Gastroesophageal sphincter (tissue), 4 donors: ENCODE measurements at regions not wholly inside any gene's neighbourhood (a gene's known extent, or its start where the extent isn't known, plus 50 kb on each side); places are given as distances from the start of the nearest gene placed in this dataset.

ENCODE experiments used
- ATAC-seq: fragments of 150-250 bp; one replicate; pipeline ENCODE4 v1.9.1; 2016; ENCODE audit warnings: mild to moderate bottlenecking, moderate library complexity
- H3K27ac ChIP-seq, 4 donors: fragments of 200-600 bp; sonication (generic) in 3 of 4; 1 replicate in 3 of 4; 2 replicates in 1 of 4; pipeline ENCODE4 v1.5.1; 2016 to 2019
- H3K27me3 ChIP-seq: fragments of 200-600 bp; sonication (generic); one replicate; pipeline ENCODE4 v1.5.1; 2019
- H3K36me3 ChIP-seq, 2 donors: fragments of 200-600 bp; sonication (generic); one replicate each; pipeline ENCODE4 v1.5.1; 2019; ENCODE audit warnings: control low read depth in 1 of 2
- H3K4me1 ChIP-seq, 3 donors: fragments of 200-600 bp; sonication (generic); 1 replicate in 2 of 3; 2 replicates in 1 of 3; pipeline ENCODE4 v1.5.1; 2016 to 2019; ENCODE audit warnings: control low read depth in 2 of 3
- H3K4me3 ChIP-seq, 2 donors: fragments of 200-600 bp; sonication (generic); one replicate each; pipeline ENCODE4 v1.5.1; 2019; ENCODE audit warnings: mild to moderate bottlenecking in 1 of 2, moderate library complexity in 1 of 2
- H3K9me3 ChIP-seq, 3 donors: fragments of 200-600 bp; sonication (generic); one replicate each; pipeline ENCODE4 v1.5.1; 2017 to 2019; ENCODE audit warnings: control low read depth in 2 of 3
- EP300 ChIP-seq: sonication (generic); formaldehyde crosslinking; IDR thresholded peaks from one replicate; pipeline ENCODE4 v1.6.1; 2017; ENCODE audit warnings: antibody characterized with exemption, mild to moderate bottlenecking
- POLR2A ChIP-seq, 2 donors: fragments of 450-650 bp; IDR thresholded peaks; one replicate each; pipeline ENCODE4 v1.6.1; 2017; ENCODE audit warnings: antibody characterized with exemption in 2 of 2, mild to moderate bottlenecking in 2 of 2, moderate library complexity in 1 of 2
- POLR2AphosphoS5 ChIP-seq: sonication (generic); formaldehyde crosslinking; IDR thresholded peaks from one replicate; pipeline ENCODE4 v1.6.1; 2017; ENCODE audit warnings: antibody characterized with exemption
- WGBS, 2 donors: methylation state at CpG; one replicate each; pipeline ENCODE4 v1.1.5; 2018; ENCODE audit warnings: low coverage in 1 of 2; 5-methylcytosine and 5-hydroxymethylcytosine counted together
- TF ChIP-seq, protein P1 (sequence below), 4 experiments: fragments of 200-600 bp in 2 of 4; fragments of 450-650 bp in 2 of 4; sonication (generic) in 1 of 4; IDR thresholded peaks; one replicate each; pipeline ENCODE4 v1.5.1; 2017 to 2019; ENCODE audit warnings: antibody characterized with exemption in 4 of 4, mild to moderate bottlenecking in 2 of 4, moderate library complexity in 2 of 4

GRCh38 chr18:45213040-45213333 is 402.3 kb upstream of the SLC14A2 start:
- Histone ChIP-seq H3K36me3 (no peaks in the 10 kb centered on the region), H3K4me1 (no peaks in the 10 kb centered on the region), H3K9me3 (no peaks in the 10 kb centered on the region), H3K27me3 (no peaks in the 10 kb centered on the region), H3K27ac (no peak overlapping the region), H3K4me3 (no peak overlapping the region)
- no peak for ATAC-seq
- TF ChIP-seq, protein P1, sequence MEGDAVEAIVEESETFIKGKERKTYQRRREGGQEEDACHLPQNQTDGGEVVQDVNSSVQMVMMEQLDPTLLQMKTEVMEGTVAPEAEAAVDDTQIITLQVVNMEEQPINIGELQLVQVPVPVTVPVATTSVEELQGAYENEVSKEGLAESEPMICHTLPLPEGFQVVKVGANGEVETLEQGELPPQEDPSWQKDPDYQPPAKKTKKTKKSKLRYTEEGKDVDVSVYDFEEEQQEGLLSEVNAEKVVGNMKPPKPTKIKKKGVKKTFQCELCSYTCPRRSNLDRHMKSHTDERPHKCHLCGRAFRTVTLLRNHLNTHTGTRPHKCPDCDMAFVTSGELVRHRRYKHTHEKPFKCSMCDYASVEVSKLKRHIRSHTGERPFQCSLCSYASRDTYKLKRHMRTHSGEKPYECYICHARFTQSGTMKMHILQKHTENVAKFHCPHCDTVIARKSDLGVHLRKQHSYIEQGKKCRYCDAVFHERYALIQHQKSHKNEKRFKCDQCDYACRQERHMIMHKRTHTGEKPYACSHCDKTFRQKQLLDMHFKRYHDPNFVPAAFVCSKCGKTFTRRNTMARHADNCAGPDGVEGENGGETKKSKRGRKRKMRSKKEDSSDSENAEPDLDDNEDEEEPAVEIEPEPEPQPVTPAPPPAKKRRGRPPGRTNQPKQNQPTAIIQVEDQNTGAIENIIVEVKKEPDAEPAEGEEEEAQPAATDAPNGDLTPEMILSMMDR (IDR thresholded peaks at IDR 0.05): no peak
- no peak for TF ChIP-seq EP300
- 95 to 100% methylated on average over 1 of the region's 1 CpG for WGBS, 2 donors

GRCh38 chr18:45218436-45218835 is 396.8 kb upstream of the SLC14A2 start:
- TF ChIP-seq, protein P1 (IDR thresholded peaks at IDR 0.05): no peak
- no peak for TF ChIP-seq POLR2A (IDR thresholded peaks at IDR 0.05)
- TF ChIP-seq POLR2AphosphoS5: no peak
- no peak for TF ChIP-seq EP300
- no peak for ATAC-seq
- no peaks in the 10 kb centered on the region for H3K36me3 ChIP-seq
- H3K4me1 ChIP-seq: no peaks in the 10 kb centered on the region
- H3K4me3 ChIP-seq: no peak overlapping the region
- H3K27me3 ChIP-seq: no peaks in the 10 kb centered on the region
- H3K9me3 ChIP-seq: no peaks in the 10 kb centered on the region
- 77 to 85% methylated on average over 5 to 6 of the region's 6 CpGs for WGBS, 2 donors
- no peak overlapping the region for H3K27ac ChIP-seq

- TF ChIP-seq POLR2AphosphoS5: no peak
- no peak for TF ChIP-seq EP300
- no peak for TF ChIP-seq POLR2A (IDR thresholded peaks at IDR 0.05)
- WGBS, 2 donors: 75% methylated on average over 5 of the region's 5 CpGs; no CpG with 5 or more reads in 1 of the 2 donors
- Histone ChIP-seq H3K4me1 (no peaks in the 10 kb centered on the region), H3K4me3 (no peak overlapping the region), H3K36me3 (no peaks in the 10 kb centered on the region), H3K27ac (no peak overlapping the region), H3K9me3 (no peaks in the 10 kb centered on the region), H3K27me3 (no peaks in the 10 kb centered on the region)
- ATAC-seq: no peak
These were observed 393.9 kb upstream of the SLC14A2 start for GRCh38 chr18:45221363-45221762.

- Histone ChIP-seq H3K4me3 (no peak overlapping the region), H3K9me3 (peaks cover 0 to 6% (median 0%) of the 10 kb centered on the region in 3 donors), H3K27me3 (no peaks in the 10 kb centered on the region), H3K36me3 (no peaks in the 10 kb centered on the region), H3K27ac (no peak overlapping the region), H3K4me1 (no peaks in the 10 kb centered on the region)
- TF ChIP-seq POLR2AphosphoS5: no peak
- 33 to 47% methylated on average over 2 to 3 of the region's 3 CpGs for WGBS, 2 donors
- ATAC-seq: no peak
These were observed 393.1 kb upstream of the SLC14A2 start for GRCh38 chr18:45222180-45222579.

GRCh38 chr18:45227001-45227742 is 388.1 kb upstream of the SLC14A2 start:
- TF ChIP-seq EP300 (no peak), POLR2AphosphoS5 (no peak), POLR2A (IDR thresholded peaks at IDR 0.05) (no peak)
- TF ChIP-seq, protein P1 (IDR thresholded peaks at IDR 0.05): no peak
- 100% methylated on average over 1 of the region's 1 CpG; no CpG with 5 or more reads in 1 of the 2 donors for WGBS, 2 donors

DNA sequence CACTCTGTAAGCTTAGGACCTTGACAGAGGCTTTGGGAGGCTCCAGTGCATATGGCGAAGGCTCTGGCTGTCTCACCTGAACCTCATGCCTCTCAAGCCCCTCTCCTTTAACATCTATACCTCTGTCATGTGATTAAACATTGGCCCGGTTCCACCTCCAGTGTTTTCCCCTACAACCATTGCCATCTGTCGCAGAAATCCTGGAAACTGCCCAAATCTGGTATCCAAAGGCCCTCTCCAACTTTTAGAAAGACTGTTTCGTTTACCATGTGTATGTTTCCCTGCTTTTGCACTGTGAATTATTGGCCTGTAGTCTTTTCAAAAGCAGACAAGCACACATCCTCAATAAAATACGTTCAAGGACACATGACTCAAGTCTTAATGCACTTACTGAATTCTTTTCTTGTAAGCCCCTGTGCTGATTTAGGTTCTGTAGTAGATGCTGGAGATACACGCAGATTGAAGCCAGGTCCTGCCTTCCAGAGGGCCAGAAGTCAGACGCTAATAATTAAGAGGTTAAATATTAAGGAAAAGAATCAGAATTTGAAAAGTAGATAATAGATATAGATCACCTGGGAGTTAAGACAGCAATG is 386.4 kb upstream of the SLC14A2 start:
- WGBS, 2 donors: 81 to 93% methylated on average over 6 to 7 of the region's 7 CpGs
- Histone ChIP-seq H3K4me3 (no peak overlapping the region), H3K4me1 (no peaks in the 10 kb centered on the region), H3K27ac (no peak overlapping the region), H3K9me3 (peaks cover 0 to 8% (median 0%) of the 10 kb centered on the region in 3 donors), H3K27me3 (no peaks in the 10 kb centered on the region), H3K36me3 (no peaks in the 10 kb centered on the region)
- TF ChIP-seq EP300 (no peak), POLR2A (IDR thresholded peaks at IDR 0.05) (no peak), POLR2AphosphoS5 (no peak)
- TF ChIP-seq, protein P1 (IDR thresholded peaks at IDR 0.05): no peak
- ATAC-seq: no peak

More at GRCh38 chr18:45227001-45227742, 388.1 kb upstream of the SLC14A2 start:
- no peaks in the 10 kb centered on the region for H3K27me3 ChIP-seq
- no peaks in the 10 kb centered on the region for H3K36me3 ChIP-seq
- no peaks in the 10 kb centered on the region for H3K4me1 ChIP-seq
- no peak overlapping the region for H3K4me3 ChIP-seq
- no peak for ATAC-seq
- H3K9me3 ChIP-seq: peaks cover 0 to 8% (median 0%) of the 10 kb centered on the region in 3 donors
- no peak overlapping the region for H3K27ac ChIP-seq
